Sigmoid colon (tissue), 4 donors: ENCODE measurements at regions not wholly inside any gene's neighbourhood (a gene's known extent, or its start where the extent isn't known, plus 50 kb on each side); places are given as distances from the start of the nearest gene placed in this dataset.

ENCODE experiments used
- POLR2A ChIP-seq, 2 donors: fragments of 450-650 bp; IDR thresholded peaks; one replicate each; pipeline ENCODE4 v1.6.1; 2016; ENCODE audit warnings: antibody characterized with exemption in 2 of 2, mild to moderate bottlenecking in 2 of 2, moderate library complexity in 2 of 2
- POLR2AphosphoS5 ChIP-seq, 4 donors: sonication (generic); formaldehyde crosslinking; IDR thresholded peaks; one replicate each; pipeline ENCODE4 v1.6.1; 2017; ENCODE audit warnings: antibody characterized with exemption in 4 of 4
- TF ChIP-seq, protein P1 (sequence below), 4 experiments: fragments of 450-650 bp in 3 of 4; fragments of 200-600 bp in 1 of 4; IDR thresholded peaks; one replicate each; pipeline ENCODE4 v1.5.1; 2016 to 2019; ENCODE audit warnings: antibody characterized with exemption in 4 of 4, mild to moderate bottlenecking in 3 of 4, moderate library complexity in 2 of 4

DNA sequence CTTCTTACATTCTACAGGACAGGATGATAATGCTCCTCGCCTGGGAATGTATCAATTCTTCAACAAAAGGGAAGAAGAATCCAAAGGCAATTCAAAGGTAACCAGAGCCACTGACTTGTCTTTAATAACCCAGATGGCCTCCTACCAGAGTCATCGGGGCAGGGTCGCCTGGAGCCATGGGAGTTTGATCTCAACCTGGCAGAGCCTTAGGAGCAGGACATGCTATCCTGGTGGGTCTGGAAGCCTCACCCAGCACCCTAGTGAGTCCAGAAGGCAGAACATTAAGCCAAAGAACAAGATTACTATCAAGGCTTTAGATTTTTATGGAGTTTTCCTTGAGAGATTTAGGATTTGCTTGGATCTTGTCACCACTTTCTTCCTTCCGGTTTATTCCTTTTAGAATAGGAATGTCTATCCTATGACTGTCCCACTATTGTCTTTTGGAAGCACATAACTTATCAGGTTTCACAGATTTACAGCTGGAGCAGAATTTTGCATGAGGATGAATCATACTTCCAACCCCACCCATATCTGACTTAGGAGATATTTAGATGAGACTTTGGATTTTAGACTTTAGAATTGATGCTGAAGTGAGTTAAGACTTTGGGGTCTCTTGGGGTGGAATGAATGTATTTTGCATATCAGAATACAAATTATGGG lies 330.3 kb upstream of the GOLIM4 start:
- TF ChIP-seq, protein P1, sequence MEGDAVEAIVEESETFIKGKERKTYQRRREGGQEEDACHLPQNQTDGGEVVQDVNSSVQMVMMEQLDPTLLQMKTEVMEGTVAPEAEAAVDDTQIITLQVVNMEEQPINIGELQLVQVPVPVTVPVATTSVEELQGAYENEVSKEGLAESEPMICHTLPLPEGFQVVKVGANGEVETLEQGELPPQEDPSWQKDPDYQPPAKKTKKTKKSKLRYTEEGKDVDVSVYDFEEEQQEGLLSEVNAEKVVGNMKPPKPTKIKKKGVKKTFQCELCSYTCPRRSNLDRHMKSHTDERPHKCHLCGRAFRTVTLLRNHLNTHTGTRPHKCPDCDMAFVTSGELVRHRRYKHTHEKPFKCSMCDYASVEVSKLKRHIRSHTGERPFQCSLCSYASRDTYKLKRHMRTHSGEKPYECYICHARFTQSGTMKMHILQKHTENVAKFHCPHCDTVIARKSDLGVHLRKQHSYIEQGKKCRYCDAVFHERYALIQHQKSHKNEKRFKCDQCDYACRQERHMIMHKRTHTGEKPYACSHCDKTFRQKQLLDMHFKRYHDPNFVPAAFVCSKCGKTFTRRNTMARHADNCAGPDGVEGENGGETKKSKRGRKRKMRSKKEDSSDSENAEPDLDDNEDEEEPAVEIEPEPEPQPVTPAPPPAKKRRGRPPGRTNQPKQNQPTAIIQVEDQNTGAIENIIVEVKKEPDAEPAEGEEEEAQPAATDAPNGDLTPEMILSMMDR (IDR thresholded peaks at IDR 0.05), result no peak
- no peak for TF ChIP-seq POLR2AphosphoS5 (IDR thresholded peaks at IDR 0.05)
- no peak for TF ChIP-seq POLR2A (IDR thresholded peaks at IDR 0.05)
